Mesodermal cell (in vitro differentiated cells): ENCODE measurements at regions not wholly inside any gene's neighbourhood (a gene's known extent, or its start where the extent isn't known, plus 50 kb on each side); places are given as distances from the start of the nearest gene placed in this dataset.

Source experiments
- H3K27ac ChIP-seq: 2 replicates; pipeline ENCODE4 v1.7.0; 2013; ENCODE audit warnings: mild to moderate bottlenecking, low read depth, low read length, moderate library complexity; ENCODE audit not compliant: severe bottlenecking
- H3K36me3 ChIP-seq: 2 replicates; pipeline ENCODE4 v1.7.1; 2013; ENCODE audit warnings: mild to moderate bottlenecking, low read length, moderate library complexity; ENCODE audit not compliant: control insufficient read depth, insufficient read depth
- H3K4me1 ChIP-seq: one replicate; pipeline ENCODE4 v1.7.1; 2013; ENCODE audit warnings: mild to moderate bottlenecking, low read length; ENCODE audit not compliant: insufficient read depth, control insufficient read depth, poor library complexity, severe bottlenecking
- H3K4me3 ChIP-seq: 2 replicates; pipeline ENCODE4 v1.7.0; 2013; ENCODE audit warnings: low read length, control low read depth, mild to moderate bottlenecking; ENCODE audit not compliant: insufficient read depth, poor library complexity, severe bottlenecking; ENCODE audit errors: extremely low read depth
- H3K9me3 ChIP-seq: 2 replicates; pipeline ENCODE4 v1.7.1; 2013; ENCODE audit warnings: mild to moderate bottlenecking, low read length, moderate library complexity; ENCODE audit not compliant: control insufficient read depth
- WGBS, 2 experiments: methylation state at CpG; one replicate each; pipeline ENCODE4 v1.1.5; 2013; ENCODE audit warnings: missing lambda C conversion rate in 2 of 2; ENCODE audit not compliant: insufficient coverage in 2 of 2; 5-methylcytosine and 5-hydroxymethylcytosine counted together

DNA sequence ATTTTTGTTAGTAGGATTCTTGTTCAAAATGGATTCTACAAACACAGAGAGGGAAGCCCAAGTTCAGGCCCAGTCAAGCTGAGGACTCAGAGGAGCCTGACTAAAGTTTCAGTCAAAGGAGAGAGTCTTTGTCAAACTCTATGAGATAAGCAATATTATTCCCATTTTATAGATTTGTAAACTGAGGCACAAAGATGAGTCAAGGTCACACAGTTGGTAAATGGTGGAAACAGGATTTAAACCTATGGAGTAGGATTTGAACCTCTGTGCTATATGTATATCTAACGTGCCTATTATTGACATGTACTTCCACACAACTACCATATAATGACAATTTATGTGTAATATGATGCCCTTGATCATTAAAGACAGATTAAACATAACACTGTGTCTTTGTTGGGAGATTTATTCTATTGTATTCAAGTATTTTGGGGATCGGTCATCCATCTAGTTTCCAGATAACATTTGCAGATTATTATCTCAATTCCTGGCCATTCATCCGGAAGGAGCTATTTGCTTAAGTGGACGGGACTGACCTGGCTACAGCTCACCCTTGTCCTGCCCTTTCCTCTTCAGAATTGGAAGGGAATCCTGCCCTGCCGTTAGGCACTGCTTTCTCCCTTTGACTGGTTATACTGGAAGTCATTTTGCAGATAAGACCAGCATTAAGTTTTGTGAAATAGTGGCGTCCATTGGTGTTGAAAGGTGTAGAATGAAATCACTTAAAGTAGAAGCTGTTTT, 86.1 kb upstream of the LMO4 start:
- no peaks in the 10 kb centered on the region for H3K36me3 ChIP-seq
- H3K4me1 ChIP-seq, result peaks cover 18% of the 10 kb centered on the region
- peaks cover 4% of the 10 kb centered on the region for H3K9me3 ChIP-seq
- no peak overlapping the region for H3K27ac ChIP-seq
- WGBS, 2 experiments, result 79 to 93% methylated on average over 2 to 3 of the region's 6 CpGs
- no peak overlapping the region for H3K4me3 ChIP-seq

DNA sequence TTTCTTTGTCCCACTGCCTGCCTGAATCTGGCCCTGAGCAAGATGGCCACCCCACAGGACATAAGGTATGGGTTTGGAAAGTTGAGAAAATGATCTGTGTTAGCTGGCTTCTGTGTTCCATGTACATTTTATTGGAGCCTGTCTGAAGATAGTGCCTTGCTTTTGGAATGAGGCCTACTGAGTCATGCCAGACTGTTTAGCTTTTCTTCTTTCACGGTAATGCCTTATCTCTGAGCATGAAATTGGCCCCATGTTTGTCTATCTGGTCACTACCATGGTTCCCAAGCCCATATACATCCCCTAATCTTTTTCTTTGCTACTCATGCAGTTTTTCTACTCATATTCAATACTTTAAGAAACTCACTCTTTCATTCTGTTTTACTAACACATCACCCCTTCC, 85.1 kb upstream of the LMO4 start:
- H3K9me3 ChIP-seq, result peaks cover 4% of the 10 kb centered on the region
- peaks cover 18% of the 10 kb centered on the region for H3K4me1 ChIP-seq
- H3K4me3 ChIP-seq, result no peak overlapping the region
- H3K36me3 ChIP-seq, result no peaks in the 10 kb centered on the region
- no peak overlapping the region for H3K27ac ChIP-seq
- WGBS, 2 experiments, result 77 to 92% methylated on average over 1 of the region's 1 CpG

DNA sequence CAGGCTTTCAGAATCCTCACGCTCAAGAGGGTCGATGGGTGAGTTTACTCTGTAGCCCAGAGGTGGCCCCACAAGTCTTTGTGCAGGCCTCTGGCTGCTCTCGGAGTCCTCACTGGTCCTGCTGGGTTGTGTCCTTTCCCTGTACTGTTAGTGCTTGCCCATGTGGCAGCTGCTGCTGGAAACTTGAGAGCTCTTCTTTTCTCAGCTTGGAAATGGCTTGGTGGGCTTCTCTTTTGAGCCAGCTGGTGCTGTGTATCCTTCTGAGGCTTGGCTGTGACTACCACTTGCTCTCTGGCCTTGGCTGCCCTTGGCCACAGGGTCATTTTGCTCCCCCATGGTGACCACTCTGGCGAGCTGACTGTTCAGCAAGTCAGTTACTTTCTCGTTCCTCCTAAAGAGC, 82.2 kb upstream of the LMO4 start:
- Histone ChIP-seq H3K9me3 (peaks cover 4% of the 10 kb centered on the region), H3K4me3 (no peak overlapping the region), H3K36me3 (no peaks in the 10 kb centered on the region), H3K4me1 (peaks cover 4% of the 10 kb centered on the region), H3K27ac (no peak overlapping the region)
- WGBS, 2 experiments, result 90 to 95% methylated on average over 4 to 5 of the region's 5 CpGs

DNA sequence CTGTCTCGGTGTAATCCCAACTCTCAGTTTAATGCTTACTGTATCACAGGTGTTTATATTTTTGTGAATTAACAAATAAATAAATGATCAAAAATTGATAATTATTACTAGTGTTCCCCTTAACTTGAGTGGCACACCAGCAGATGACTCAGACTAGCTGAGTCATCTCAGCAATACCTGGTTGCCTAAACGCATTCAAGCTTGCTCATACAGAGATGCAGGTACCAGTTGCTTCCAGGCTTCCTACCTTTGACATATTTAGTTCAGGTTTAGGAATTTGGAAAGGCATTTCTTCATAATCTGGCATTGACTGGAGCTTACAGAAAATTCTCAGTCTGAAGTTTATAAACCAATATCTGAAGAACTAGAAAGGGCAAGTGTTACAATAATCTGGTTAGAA, 78.9 kb upstream of the LMO4 start:
- WGBS, 2 experiments, result 83 to 100% methylated on average over 1 of the region's 2 CpGs
- Histone ChIP-seq H3K4me3 (no peak overlapping the region), H3K9me3 (peaks cover 4% of the 10 kb centered on the region), H3K36me3 (no peaks in the 10 kb centered on the region), H3K4me1 (no peaks in the 10 kb centered on the region), H3K27ac (no peak overlapping the region)

DNA sequence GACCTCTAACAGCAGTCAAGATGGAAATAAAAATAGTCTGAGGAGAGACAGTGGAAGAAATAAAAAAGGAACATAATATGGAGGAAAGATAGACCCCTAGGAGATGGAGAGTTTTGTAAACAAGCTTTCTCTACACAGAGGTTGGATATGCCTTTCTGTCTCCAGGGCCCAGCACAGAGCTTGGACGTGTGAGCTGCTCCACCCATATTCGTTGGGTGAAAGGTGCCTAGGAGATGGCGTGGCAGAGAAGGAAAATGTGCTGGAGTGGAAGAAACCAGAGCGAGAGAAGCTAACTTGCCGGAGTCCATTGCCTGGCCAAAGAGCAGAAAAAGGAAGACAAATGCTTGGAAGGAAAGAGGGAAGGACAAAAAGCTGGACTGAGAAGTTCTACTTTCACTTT, 78.3 kb upstream of the LMO4 start:
- Histone ChIP-seq H3K4me3 (no peak overlapping the region), H3K9me3 (peaks cover 4% of the 10 kb centered on the region), H3K36me3 (no peaks in the 10 kb centered on the region), H3K27ac (no peak overlapping the region), H3K4me1 (no peaks in the 10 kb centered on the region)
- 87 to 91% methylated on average over 5 of the region's 5 CpGs for WGBS, 2 experiments

DNA sequence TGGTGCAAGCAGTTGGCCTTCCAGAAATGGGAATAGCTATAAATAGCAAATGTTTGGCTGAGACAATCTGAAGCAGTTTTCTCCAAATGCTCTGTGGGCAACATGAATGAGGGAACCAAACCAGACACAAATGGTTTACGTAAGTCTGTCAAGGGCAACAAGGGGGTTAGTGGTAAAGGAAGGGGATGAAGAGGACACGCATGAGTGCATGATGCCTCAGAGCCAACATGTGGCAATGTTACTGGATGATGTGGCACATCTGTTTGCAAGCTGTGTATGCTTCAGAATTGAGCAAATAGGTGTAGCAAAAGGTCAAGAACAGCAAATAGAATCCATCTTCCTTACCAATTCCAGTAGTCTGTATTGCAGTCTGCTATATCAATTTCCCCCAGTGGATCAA, 76.3 kb upstream of the LMO4 start:
- Histone ChIP-seq H3K9me3 (peaks cover 6% of the 10 kb centered on the region), H3K36me3 (no peaks in the 10 kb centered on the region), H3K4me1 (no peaks in the 10 kb centered on the region), H3K4me3 (no peak overlapping the region), H3K27ac (no peak overlapping the region)
- 95 to 97% methylated on average over 2 of the region's 2 CpGs for WGBS, 2 experiments

DNA sequence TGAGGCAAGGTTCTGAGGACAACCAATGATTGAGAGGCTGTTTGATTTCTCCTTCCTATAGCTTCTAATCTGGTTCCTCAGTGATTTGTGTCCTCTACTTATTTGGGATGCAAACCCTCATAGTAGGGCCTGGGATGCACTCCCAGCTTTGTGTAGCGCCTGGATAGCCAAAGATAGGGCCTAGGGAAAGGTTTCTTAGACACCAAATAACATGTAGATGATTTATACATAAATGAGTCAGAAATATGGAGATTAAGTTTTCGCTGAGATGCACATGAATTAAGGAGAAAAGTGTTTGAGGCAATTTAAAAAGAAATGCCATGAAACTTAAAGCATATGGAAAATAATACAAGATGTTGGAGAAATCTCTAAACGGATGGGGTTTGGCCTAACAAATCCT, 66.0 kb upstream of the LMO4 start:
- H3K4me3 ChIP-seq, result no peak overlapping the region
- no peaks in the 10 kb centered on the region for H3K36me3 ChIP-seq
- no peaks in the 10 kb centered on the region for H3K4me1 ChIP-seq
- H3K9me3 ChIP-seq, result no peaks in the 10 kb centered on the region
- H3K27ac ChIP-seq, result no peak overlapping the region
- WGBS, 2 experiments, result 100% methylated on average over 1 of the region's 3 CpGs

DNA sequence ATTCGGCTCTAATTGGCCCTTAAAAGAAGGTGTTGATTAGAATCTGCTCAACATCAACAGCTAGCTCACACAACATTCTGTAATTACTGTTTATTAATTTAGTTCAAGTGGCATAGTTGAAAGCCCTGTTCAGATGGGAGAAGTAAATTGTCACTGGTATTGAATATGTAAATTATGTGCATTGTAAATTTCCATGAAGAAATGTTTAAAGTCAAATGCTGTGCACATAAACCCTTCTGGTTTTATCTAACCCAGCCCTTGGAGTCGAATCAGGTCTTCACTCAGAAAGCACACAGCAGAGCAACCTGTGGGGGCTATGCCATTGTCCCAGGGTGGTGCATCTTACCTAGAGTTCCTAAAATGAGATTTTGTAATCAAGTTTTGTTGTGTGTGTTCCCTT, 65.4 kb upstream of the LMO4 start:
- no peaks in the 10 kb centered on the region for H3K36me3 ChIP-seq
- H3K27ac ChIP-seq, result no peak overlapping the region
- H3K4me3 ChIP-seq, result no peak overlapping the region
- H3K9me3 ChIP-seq, result no peaks in the 10 kb centered on the region
- H3K4me1 ChIP-seq, result no peaks in the 10 kb centered on the region
- 100% methylated on average over 1 of the region's 2 CpGs for WGBS, 2 experiments

DNA sequence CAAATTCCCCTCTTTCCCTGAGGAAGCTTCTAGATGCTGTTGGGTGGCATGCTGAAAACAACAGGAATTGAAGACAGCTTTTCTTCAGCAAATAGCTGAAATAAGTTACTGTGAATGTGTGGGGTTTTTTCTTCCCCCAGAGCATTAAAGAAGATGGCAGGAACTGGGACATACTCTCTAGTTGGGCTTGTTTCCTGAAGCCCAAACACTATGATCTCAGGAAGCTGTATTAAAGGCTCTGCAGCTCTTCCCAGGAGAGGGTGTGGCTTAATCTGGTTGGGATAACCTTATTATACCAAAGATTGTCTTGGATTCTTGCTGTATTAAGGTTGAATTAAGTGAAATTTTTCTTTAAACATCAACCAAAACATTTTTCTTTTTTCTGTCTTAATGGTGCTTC, 64.9 kb upstream of the LMO4 start:
- Histone ChIP-seq H3K27ac (no peak overlapping the region), H3K9me3 (no peaks in the 10 kb centered on the region), H3K4me1 (no peaks in the 10 kb centered on the region), H3K36me3 (no peaks in the 10 kb centered on the region), H3K4me3 (no peak overlapping the region)

DNA sequence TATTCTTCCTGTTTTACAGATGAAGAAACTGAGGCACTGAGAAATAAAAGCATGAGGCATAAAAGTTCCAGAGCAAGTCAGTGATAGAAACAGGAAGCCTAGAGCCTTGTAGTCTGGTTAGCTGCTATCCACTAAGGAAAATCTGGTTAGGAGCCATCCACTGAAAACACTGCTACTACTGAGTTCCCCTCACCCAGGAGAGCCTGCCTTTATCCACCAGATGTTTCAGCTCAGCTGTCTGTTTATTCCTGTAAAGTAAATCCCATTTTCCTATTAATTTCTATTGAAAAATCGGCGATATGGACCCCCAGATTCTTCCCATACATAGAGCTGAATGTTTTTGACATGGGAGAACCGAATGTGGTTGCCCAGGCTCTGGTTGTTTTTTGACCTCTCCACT, 63.7 kb upstream of the LMO4 start:
- Histone ChIP-seq H3K27ac (no peak overlapping the region), H3K36me3 (no peaks in the 10 kb centered on the region), H3K4me3 (no peak overlapping the region), H3K4me1 (no peaks in the 10 kb centered on the region), H3K9me3 (no peaks in the 10 kb centered on the region)
- WGBS, 2 experiments, result 75% methylated on average over 2 of the region's 3 CpGs; no CpG with 5 or more reads in 1 of the 2 experiments

DNA sequence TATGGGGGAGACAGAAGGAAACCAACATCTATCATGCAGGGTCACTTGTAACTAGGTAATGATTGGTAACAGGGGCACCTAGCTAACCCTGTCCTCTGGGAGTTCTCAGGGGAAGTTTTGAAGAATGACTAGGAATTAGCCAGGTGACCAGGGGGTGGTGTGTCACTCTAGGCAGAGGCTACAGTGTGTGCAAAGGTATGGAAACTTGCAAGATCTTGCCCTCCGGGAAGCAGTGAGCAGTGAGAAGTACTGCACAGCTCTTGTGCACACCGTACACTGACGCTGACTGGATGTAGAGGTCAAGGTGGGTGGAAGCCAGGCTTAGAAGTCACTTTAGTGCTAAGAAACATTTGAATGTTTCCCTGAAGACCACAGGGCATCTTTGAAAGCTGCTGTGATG, 62.9 kb upstream of the LMO4 start:
- H3K9me3 ChIP-seq, result no peaks in the 10 kb centered on the region
- H3K27ac ChIP-seq, result no peak overlapping the region
- no peak overlapping the region for H3K4me3 ChIP-seq
- no peaks in the 10 kb centered on the region for H3K36me3 ChIP-seq
- no peaks in the 10 kb centered on the region for H3K4me1 ChIP-seq
- WGBS, 2 experiments, result 88 to 94% methylated on average over 3 of the region's 3 CpGs
